ENCODE measurements at regions not wholly inside any gene's neighbourhood (a gene's known extent, or its start where the extent isn't known, plus 50 kb on each side); places are given as distances from the start of the nearest gene placed in this dataset.

DNA sequence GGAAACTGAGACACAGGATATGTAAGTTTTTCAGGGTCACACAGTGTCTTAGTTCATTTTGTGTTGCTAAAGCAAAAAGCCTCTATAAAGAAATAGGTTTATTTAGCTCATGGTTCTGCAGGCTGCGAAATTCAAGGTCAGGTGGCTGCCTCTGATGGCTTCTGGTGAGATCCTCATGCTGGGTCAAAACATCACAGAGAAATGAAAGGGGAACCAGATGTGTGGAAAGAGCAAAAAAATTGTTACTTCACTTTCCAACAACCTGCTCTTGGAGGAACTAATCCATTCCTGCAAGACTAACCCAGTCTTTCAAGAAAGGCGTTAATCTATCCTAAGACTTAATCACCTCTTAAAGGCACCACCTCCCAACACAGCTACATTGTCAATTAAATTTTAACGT is 64.2 kb upstream of the UBL3 start:
- Histone ChIP-seq H3K23me2 (ENCODE audit: low read depth, low read length) (no peaks in the 10 kb centered on the region), H4K8ac (ENCODE audit: extremely low read depth, insufficient read depth, low read length) (no peak overlapping the region), H3K4me3 (ENCODE audit: extremely low read depth in 1 of 4, insufficient read depth in 2 of 4, low read depth in 3 of 4, low read length in 4 of 4) (no peak overlapping the region), H2AFZ (ENCODE audit: low read length) (no peak overlapping the region), H4K91ac (replicated peaks; ENCODE audit: insufficient read length, low read length) (no peak overlapping the region), H3K56ac (replicated peaks; ENCODE audit: insufficient read length, low read depth, low read length) (no peak overlapping the region), H3K4me1 (replicated peaks in 1 of 4; ENCODE audit: control insufficient read depth in 3 of 4, insufficient read depth in 4 of 4, low read length in 3 of 4) (no peaks in the 10 kb centered on the region), H3K27me3 (replicated peaks in 1 of 4; ENCODE audit: control insufficient read depth in 3 of 4, extremely low read depth in 1 of 4, insufficient read depth in 3 of 4, low read length in 3 of 4) (no peaks in the 10 kb centered on the region), H3K27ac (ENCODE audit: low read depth, low read length) (no peak overlapping the region), H4K20me1 (replicated peaks in 1 of 2; ENCODE audit: control insufficient read depth in 1 of 2, insufficient read depth in 2 of 2, low read length in 2 of 2) (no peaks in the 10 kb centered on the region), H3K79me1 (ENCODE audit: low read depth, low read length) (no peaks in the 10 kb centered on the region), H2BK15ac (ENCODE audit: low read length) (no peak overlapping the region), H3K79me2 (ENCODE audit: control insufficient read depth in 1 of 2, insufficient read depth in 2 of 2, low read length in 2 of 2) (no peaks in the 10 kb centered on the region), H3K18ac (ENCODE audit: extremely low read depth, low read length) (no peak overlapping the region), H3K9me3 (ENCODE audit: insufficient read depth in 2 of 2, low read depth in 1 of 2, low read length in 1 of 2) (no peaks in the 10 kb centered on the region), H2BK120ac (replicated peaks; ENCODE audit: low read depth, low read length) (no peak overlapping the region), H2BK12ac (ENCODE audit: low read depth, low read length) (no peak overlapping the region), H3K9ac (replicated peaks in 1 of 4; ENCODE audit: extremely low read depth in 1 of 4, low read depth in 3 of 4, low read length in 3 of 4) (no peak overlapping the region), H2BK5ac (ENCODE audit: low read depth, low read length) (no peak overlapping the region), H3K4me2 (ENCODE audit: insufficient read depth in 1 of 2, low read depth in 2 of 2, low read length in 2 of 2) (no peak overlapping the region), H3K4ac (replicated peaks; ENCODE audit: insufficient read length, low read depth, low read length) (no peak overlapping the region), H4K5ac (ENCODE audit: insufficient read length, low read depth, low read length) (no peak overlapping the region), H2BK20ac (ENCODE audit: low read length) (no peak overlapping the region), H3K14ac (ENCODE audit: insufficient read length) (no peak overlapping the region), H2AK5ac (ENCODE audit: low read depth, low read length) (no peak overlapping the region), H3K23ac (ENCODE audit: insufficient read length) (no peak overlapping the region), H3K36me3 (ENCODE audit: control insufficient read depth in 2 of 4, insufficient read depth in 4 of 4, low read length in 3 of 4) (no peaks in the 10 kb centered on the region)
- DNase-seq (ENCODE audit: low read depth in 1 of 2, low spot score in 2 of 2) (no peak), FAIRE-seq (no peak)
- CTCF ChIA-PET (ENCODE audit: partially characterized antibody): interaction anchor here (0.8 to 1.4 kb wide), 2 partner anchors 9 to 10 kb away, joined by 3 to 6 read pairs; no protein-coding TSS in a partner anchor
- POLR2A ChIA-PET (ENCODE audit: partially characterized antibody): no interaction called here
- 90% methylated on average over 3 of the region's 3 CpGs; no CpG with 5 or more reads in 1 of the 2 experiments for WGBS, 2 experiments (ENCODE audit: extremely low coverage in 1 of 2, insufficient coverage in 1 of 2, insufficient read length in 1 of 2, insufficient replicate concordance in 2 of 2, low coverage in 1 of 2, low lambda C conversion rate in 2 of 2, missing lambda C conversion rate in 1 of 2)
- TF ChIP-seq POLR2AphosphoS5 (IDR thresholded peaks at IDR 0.05; ENCODE audit: low read depth, low read length): no peak
- no peak for TF ChIP-seq CBX5 (IDR thresholded peaks at IDR 0.05; ENCODE audit: low read depth, low read length)
- no peak for TF ChIP-seq ATF2 (IDR thresholded peaks at IDR 0.05; ENCODE audit: low read length)
- TF ChIP-seq SRF (IDR thresholded peaks at IDR 0.05; ENCODE audit: low read depth, low read length): no peak
- no peak for TF ChIP-seq JUN (IDR thresholded peaks at IDR 0.05; ENCODE audit: low read depth, low read length)
- no peak for TF ChIP-seq NRF1 (IDR thresholded peaks at IDR 0.05; ENCODE audit: low read depth, low read length)
- no peak for TF ChIP-seq RNF2 (IDR thresholded peaks at IDR 0.05; ENCODE audit: borderline replicate concordance, low read depth, low read length, missing control alignments, poor library complexity, severe bottlenecking)
- no peak for TF ChIP-seq CHD1 (IDR thresholded peaks at IDR 0.05; ENCODE audit: low read depth, low read length)
- TF ChIP-seq TBP (IDR thresholded peaks at IDR 0.05; ENCODE audit: low read depth, low read length): no peak
- TF ChIP-seq EP300 (IDR thresholded peaks at IDR 0.05; ENCODE audit: borderline replicate concordance in 1 of 2, low read depth in 2 of 2, low read length in 2 of 2): no peak
- no peak for TF ChIP-seq GTF2F1 (IDR thresholded peaks at IDR 0.05; ENCODE audit: borderline replicate concordance, low read depth, low read length)
- TF ChIP-seq BRCA1 (IDR thresholded peaks at IDR 0.05; ENCODE audit: low read depth, low read length): no peak
- TF ChIP-seq KDM1A (IDR thresholded peaks at IDR 0.05; ENCODE audit: borderline replicate concordance, low read length): no peak
